Activated B cell treated with CpG ODN at 0.5 μM for 24 hours (primary cell): ENCODE measurements at regions not wholly inside any gene's neighbourhood (a gene's known extent, or its start where the extent isn't known, plus 50 kb on each side); places are given as distances from the start of the nearest gene placed in this dataset.
"Not testable (repeated sequence)": the region's sequence is repeated elsewhere in the genome, so short reads cannot be mapped to it uniquely, and the experiment has no call there.

ENCODE experiments used
- ATAC-seq: fragments of 200-7000 bp; cut with Tn5 transposase; one replicate; pipeline ENCODE4 v1.10.0; 2021; ENCODE audit warnings: low read depth, mild to moderate bottlenecking, moderate library complexity
- CTCF ChIA-PET: fragments of 350-600 bp; sonication (Branson Sonifier 250); formaldehyde crosslinking; loops from one replicate; lab custom pipeline; 2021; ENCODE audit warnings: antibody characterized with exemption; lab: Charles Lee
- POLR2A ChIA-PET: fragments of 350-600 bp; sonication (Branson Sonifier 250); formaldehyde crosslinking; loops from one replicate; lab custom pipeline; 2021; ENCODE audit warnings: antibody characterized with exemption; lab: Charles Lee
- DNase-seq: peaks from one replicate; pipeline ENCODE4 v3.0.0; 2022
- H3K27ac Mint-ChIP-seq: one replicate; pipeline ENCODE4 v1.8.0; 2020; ENCODE audit warnings: mixed read lengths
- H3K27me3 Mint-ChIP-seq: one replicate; pipeline ENCODE4 v1.8.0; 2021; ENCODE audit warnings: mixed read lengths
- H3K36me3 Mint-ChIP-seq: one replicate; pipeline ENCODE4 v1.8.0; 2021; ENCODE audit warnings: low read depth, mixed read lengths
- H3K4me1 Mint-ChIP-seq: one replicate; pipeline ENCODE4 v1.8.0; 2021; ENCODE audit warnings: mixed read lengths
- H3K4me3 Mint-ChIP-seq: one replicate; pipeline ENCODE4 v1.8.0; 2020; ENCODE audit warnings: mild to moderate bottlenecking, mixed read lengths
- H3K9me3 Mint-ChIP-seq: one replicate; pipeline ENCODE4 v1.8.0; 2020; ENCODE audit warnings: mixed read lengths
- CTCF ChIP-seq: fragments of 200-600 bp; IDR thresholded peaks from one replicate; pipeline ENCODE4 v1.8.0; 2022; ENCODE audit warnings: antibody characterized with exemption, mild to moderate bottlenecking
- intact Hi-C: fragments of 100-400 bp; cut with micrococcal nuclease; formaldehyde crosslinking; loops from one replicate; pipeline ENCODE4 v1.15.1; 2024

GRCh38 chr5:82881571-82882174 lies 195.5 kb downstream of the TMEM167A start:
- Mint-ChIP-seq H3K4me3 (no peak overlapping the region), H3K4me1 (peaks cover 8% of the 10 kb centered on the region), H3K27me3 (no peaks in the 10 kb centered on the region), H3K36me3 (peaks cover 2% of the 10 kb centered on the region), H3K9me3 (peaks cover 27% of the 10 kb centered on the region), H3K27ac (no peak overlapping the region)
- intact Hi-C loops: no loop called here
- ChIA-PET POLR2A (no interaction called here), CTCF (no interaction called here)
- no peak for DNase-seq
- no peak for ATAC-seq
- TF ChIP-seq CTCF: no peak

GRCh38 chr5:82879089-82879488 lies 198.1 kb downstream of the TMEM167A start:
- no peak for DNase-seq
- peaks cover 2% of the 10 kb centered on the region for H3K36me3 Mint-ChIP-seq
- H3K27ac Mint-ChIP-seq: no peak overlapping the region
- intact Hi-C loops: no loop called here
- ChIA-PET POLR2A (no interaction called here), CTCF (no interaction called here)
- no peak for TF ChIP-seq CTCF
- no peaks in the 10 kb centered on the region for H3K27me3 Mint-ChIP-seq
- no peaks in the 10 kb centered on the region for H3K4me1 Mint-ChIP-seq
- H3K9me3 Mint-ChIP-seq: peaks cover 29% of the 10 kb centered on the region
- no peak for ATAC-seq
- H3K4me3 Mint-ChIP-seq: no peak overlapping the region

- Mint-ChIP-seq H3K27me3 (no peaks in the 10 kb centered on the region), H3K36me3 (no peaks in the 10 kb centered on the region), H3K4me3 (no peak overlapping the region), H3K27ac (no peak overlapping the region), H3K4me1 (no peaks in the 10 kb centered on the region), H3K9me3 (peaks cover 15% of the 10 kb centered on the region)
- TF ChIP-seq CTCF: no peak
- ATAC-seq: no peak
- intact Hi-C loops: no loop called here
- CTCF ChIA-PET: no interaction called here
- POLR2A ChIA-PET: no interaction called here
- no peak for DNase-seq
Measured at GRCh38 chr5:82873452-82873851, 203.7 kb downstream of the TMEM167A start.

- ATAC-seq, H3K4me3 Mint-ChIP-seq, H3K27me3 Mint-ChIP-seq, H3K4me1 Mint-ChIP-seq, DNase-seq, H3K27ac Mint-ChIP-seq, POLR2A ChIA-PET, H3K9me3 Mint-ChIP-seq, intact Hi-C loops, CTCF ChIA-PET, H3K36me3 Mint-ChIP-seq: not testable (repeated sequence)
Measured at GRCh38 chr5:82872321-82873288, 204.6 kb downstream of the TMEM167A start.

GRCh38 chr5:82865625-82866024 lies 211.6 kb downstream of the TMEM167A start:
- no peak for DNase-seq
- H3K4me1 Mint-ChIP-seq: no peaks in the 10 kb centered on the region
- no peaks in the 10 kb centered on the region for H3K36me3 Mint-ChIP-seq
- intact Hi-C loops: no loop called here
- ChIA-PET POLR2A (no interaction called here), CTCF (no interaction called here)
- ATAC-seq: no peak
- no peak overlapping the region for H3K4me3 Mint-ChIP-seq
- no peak overlapping the region for H3K27ac Mint-ChIP-seq
- no peaks in the 10 kb centered on the region for H3K9me3 Mint-ChIP-seq
- no peak for TF ChIP-seq CTCF
- no peaks in the 10 kb centered on the region for H3K27me3 Mint-ChIP-seq
